SKM-1 treated with dmso at 0.1 percent for 144 hours (cell line): ENCODE measurements at regions not wholly inside any gene's neighbourhood (a gene's known extent, or its start where the extent isn't known, plus 50 kb on each side); places are given as distances from the start of the nearest gene placed in this dataset.
"Not testable (repeated sequence)": the region's sequence is repeated elsewhere in the genome, so short reads cannot be mapped to it uniquely, and the experiment has no call there.

Experiments
- DNase-seq: peaks from one replicate; lab custom pipeline; 2025; ENCODE audit not compliant: unreplicated experiment; lab: John Stamatoyannopoulos, UW

DNA sequence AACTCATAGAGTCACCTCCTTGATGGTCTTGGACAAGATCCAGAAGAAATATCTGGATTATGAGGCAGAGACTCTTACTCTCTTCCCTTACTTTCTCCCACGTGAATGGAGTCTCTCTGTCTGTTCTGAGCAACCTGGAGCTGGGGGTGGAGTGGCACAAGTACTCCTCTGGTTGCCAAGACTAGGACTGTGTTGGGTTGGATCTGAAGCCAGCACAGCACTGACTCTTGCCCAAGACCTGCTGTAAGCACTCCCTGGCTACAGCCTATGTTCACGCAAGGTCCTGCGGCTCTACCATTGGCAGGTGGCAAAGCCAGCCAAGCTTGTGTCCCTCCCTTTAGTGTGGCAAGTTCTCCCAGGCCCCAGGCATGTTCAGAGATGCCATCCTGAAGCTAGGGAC, 488.2 kb upstream of the NRG3 start:
- no peak for DNase-seq

DNA sequence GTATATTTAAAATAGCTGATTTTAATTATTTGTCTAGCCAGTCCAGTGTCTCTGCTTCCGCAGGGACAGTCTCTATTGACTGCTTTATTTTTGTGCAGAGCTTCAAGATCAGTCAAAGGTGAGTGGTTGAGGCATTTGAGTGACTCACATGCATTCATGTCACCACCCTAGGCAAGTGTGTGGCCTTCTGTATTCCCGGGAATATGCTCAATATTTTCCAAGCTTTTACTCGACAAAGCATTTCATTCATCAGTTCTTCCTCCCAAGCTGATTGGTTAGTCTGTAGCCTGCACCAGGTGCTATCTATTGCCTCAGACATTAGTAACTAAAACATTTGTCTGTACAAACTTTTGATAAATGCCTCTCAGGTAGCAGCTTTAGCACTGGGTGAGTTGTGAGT, 471.5 kb upstream of the NRG3 start:
- no peak for DNase-seq

DNA sequence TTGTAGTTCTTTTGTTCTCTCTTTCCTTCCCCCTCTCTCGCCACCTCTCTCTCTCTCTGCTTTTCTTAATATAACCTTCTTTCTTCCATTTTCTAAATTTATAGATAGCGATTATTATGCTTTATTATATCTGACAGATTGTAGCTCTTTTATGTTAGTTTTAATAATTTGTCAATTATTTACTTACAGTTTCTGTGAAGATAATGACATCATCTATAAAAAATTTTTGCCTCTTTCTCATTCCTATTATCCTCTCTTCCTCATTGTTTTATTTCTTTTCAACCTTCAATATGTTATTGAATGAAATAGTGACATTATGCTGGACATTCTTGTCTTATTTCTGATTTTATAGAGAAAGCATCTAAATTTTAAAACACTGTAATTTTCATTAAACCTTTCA, 469.6 kb upstream of the NRG3 start:
- no peak for DNase-seq

DNA sequence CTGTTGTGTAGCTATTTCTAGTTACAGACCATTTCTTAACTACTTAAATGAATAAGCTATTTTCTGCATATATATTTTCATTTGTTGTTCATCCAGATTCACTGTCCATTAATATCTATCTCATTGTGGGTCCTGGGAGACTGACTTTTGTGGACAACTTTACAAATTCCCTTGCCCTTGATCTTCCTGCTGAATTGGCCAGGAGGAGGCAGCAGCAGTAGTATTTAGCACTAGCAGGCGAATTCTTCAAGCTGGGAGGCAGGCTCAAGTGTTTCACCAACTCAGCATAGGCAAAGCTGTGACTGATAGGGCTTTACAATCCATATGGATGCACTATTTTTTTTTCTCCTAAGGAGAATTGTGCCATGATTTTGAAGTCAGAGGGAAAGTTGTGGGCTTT, 461.0 kb upstream of the NRG3 start:
- no peak for DNase-seq

DNA sequence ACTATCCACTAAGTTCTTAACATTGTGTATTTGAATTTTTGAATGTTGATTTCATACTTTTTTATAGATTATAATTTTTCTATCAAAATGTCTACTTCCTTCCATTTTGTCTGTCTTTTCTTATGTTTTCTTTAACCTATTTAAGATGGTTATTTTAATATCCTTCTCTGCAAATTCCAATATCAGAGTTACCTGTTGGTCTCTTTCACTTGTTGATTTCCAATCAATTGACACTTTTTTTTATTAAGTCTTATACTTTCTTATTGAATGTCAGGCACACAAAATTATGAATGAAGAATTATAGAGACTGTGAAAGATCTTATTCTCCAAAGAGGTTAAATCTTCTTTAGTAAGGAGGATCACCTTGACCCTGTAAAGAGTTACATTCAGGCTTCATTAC, 448.3 kb upstream of the NRG3 start:
- no peak for DNase-seq

DNA sequence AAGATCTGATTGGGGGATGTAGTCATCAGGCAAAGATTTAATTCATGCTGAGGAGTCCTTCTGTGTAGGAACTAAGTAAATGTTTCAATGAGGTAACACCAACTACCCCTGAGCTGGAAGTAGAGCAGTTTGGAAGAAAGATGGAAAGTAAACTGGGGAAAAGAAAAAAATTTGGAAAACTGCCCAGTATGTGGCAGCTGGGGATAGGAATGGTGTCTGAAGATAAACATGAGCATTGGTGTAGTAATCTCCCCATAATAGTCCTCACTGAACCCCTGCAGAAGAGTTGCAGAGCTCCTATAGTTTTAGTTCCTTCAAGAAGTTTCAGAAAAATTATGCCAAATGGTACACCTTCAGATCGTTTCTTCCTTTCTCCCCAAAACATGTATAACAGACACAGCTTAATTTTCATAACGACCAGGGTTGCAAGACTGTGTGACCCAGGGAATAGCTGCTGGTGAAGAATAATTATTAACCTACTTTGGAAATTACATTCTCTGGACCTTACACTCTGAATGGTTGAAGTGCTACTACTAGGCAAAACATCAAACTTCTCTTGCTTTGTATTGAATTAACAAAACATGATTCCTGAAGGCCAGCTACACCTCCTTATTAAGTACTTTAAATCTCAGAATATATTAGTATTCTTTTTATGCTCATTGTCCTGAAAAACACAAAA, 446.4 kb upstream of the NRG3 start:
- DNase-seq, result no peak

DNA sequence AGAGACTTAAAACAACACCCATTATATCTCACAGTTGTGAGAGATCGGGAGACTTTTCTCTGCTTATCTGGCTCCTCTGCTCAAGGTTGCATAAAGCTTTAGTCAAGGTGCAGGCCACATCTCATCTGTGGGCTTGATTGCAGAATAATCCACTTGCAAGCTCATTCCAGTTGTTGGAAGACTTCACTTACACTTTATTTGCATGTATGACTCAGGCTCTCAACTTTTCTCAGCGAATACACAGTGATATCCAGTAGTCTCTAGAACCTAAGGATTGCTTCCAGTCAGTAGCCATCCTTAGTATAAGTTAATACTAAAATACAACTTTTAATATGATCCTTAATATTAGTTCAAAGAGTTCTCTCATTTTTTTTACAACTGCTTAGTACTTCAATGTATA, 435.5 kb upstream of the NRG3 start:
- no peak for DNase-seq

DNA sequence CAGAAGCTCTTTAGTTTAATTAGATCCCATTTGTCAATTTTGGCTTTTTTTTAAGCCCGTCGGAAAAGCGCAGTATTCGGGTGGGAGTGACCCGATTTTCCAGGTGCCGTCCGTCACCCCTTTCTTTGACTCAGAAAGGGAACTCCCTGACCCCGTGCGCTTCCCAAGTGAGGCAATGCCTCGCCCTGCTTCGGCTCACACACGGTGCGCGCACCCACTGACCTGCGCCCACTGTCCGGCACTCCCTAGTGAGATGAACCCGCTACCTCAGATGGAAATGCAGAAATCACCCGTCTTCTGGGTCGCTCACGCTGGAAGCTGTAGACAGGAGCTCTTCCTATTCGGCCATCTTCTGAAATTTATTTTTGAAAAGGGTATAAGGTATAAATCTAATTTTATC, 433.4 kb upstream of the NRG3 start:
- not testable (repeated sequence) for DNase-seq

DNA sequence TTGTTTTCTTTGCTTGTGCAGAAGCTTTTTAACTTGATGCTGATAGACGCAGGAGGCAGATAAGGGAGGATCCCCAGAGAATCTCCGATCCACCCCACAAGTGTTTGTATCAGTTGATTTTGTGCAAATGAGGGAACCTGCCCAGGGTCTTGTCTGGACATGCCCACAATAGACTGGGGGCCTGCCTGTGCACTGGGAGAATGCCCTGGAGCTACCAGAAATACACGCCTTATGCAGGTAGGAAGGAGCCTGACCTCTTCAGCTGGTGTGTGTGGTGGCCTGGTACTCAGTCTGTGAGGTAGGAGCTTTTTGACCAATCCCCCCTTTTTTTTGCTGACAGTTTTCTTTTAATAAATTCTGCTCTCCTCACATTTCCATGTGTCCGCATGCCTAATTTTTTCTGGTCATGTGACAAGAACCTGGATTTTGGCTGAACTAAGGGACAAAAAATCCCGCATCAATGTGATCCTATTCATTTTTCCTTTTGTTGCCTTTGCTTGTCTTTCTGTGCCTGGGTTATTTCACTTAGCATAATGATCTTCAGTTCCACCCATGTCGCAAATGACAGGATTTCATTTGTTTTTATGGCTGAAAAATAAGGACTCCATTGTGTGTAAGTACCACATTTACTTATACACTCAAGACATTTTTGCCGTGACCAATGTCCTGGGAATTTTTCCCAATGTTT, 430.6 kb upstream of the NRG3 start:
- no peak for DNase-seq

DNA sequence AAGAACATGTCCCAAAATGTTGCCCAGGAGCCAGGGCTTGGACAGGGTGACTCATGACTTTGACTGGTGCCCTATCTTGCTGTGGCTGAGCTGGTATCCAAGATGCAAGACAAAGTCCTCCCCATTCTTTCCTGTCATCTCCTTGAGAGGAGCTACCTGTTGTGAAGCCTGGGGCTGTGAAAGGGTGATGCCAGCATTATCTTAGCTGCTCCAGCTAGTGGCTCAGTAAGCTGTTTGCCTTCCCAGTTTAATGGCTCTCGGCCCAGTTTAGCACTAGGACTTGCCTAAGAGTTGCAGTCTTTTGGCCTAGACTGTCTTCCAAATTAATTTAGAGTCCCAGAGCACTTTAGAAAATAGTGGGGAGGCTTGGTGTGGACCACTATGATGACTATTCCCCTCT, 424.3 kb upstream of the NRG3 start:
- no peak for DNase-seq

DNA sequence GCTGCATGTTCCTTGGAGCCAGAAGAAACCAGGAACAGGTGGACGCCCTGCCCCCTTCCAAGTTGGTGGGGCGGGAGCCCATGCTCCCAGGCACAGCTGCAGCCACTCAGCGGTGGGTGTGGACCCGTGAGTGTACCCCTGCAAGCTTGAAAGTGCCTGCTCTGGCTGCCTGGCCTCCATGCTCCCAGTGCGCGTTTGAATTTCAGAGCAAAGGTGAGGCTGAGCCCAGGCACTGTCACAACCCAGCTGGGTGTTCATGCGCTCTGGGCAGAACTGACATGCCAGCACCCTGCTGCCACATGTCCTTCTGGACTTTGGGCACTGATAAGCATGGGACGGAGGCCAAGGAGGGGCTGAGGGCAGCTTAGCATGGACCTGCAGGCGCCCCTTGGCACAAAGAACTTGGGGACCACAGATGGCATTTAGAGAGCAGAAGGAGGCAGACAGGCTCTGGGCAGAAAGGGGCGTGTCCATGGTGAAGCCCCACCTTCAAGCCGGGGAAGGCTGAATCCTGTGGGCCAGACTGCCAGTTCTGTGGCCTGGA, 402.0 kb upstream of the NRG3 start:
- DNase-seq, result no peak

DNA sequence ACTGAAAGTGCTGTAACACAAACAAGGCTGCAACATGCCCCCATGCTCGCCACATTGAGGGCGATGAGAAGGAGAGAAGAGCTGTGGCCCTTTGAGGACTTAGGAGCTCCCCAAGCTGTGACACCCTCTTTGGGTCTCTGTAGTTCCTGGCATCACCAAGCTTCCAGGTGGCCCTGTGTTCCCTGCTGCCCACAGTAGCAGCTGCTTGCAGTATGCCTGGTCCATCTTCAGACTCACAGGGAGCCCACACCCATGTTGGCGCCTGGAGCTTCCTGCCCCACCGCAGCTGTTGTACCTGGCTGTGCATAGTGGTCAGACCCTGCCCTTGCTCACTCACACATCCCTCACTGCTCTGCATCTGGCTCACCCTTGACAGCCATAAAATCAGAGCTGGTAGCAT, 401.2 kb upstream of the NRG3 start:
- no peak for DNase-seq

DNA sequence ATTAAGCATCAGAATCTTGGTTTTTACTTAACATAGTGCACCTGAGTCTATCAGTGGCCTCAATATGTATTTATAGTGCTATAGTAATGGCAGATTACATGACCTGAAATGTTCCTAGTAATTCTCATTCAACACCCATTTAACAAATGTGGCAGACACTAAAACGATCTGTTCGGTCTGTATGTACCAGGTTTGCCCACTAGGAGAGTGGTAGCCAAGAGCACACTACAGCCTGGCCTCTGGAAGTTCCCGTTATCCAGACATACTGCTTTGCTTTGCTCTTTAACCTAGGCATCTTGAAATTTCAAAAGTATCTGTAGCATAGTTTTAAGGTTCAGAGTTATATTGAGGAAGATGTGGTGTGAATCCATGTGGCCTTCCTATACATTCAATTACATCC, 395.7 kb upstream of the NRG3 start:
- no peak for DNase-seq

DNA sequence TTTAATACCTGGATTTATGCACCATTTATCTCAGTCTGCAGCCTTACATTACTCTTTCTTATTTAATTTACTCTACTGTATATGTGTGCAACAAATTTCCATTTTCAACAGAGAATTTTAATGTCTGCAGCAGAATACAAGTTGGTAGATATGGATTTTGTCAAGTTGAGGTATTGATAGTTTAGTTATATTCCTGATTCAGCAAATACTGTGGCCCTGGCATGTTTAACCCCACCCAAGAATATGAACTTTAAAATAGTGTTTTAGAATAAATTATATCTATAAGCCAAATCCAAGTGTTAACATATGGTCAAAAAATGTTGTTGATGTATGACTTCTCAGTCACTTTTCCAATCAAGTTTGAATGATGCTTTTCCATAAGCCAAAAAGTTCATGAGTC, 378.4 kb upstream of the NRG3 start:
- DNase-seq, result no peak

DNA sequence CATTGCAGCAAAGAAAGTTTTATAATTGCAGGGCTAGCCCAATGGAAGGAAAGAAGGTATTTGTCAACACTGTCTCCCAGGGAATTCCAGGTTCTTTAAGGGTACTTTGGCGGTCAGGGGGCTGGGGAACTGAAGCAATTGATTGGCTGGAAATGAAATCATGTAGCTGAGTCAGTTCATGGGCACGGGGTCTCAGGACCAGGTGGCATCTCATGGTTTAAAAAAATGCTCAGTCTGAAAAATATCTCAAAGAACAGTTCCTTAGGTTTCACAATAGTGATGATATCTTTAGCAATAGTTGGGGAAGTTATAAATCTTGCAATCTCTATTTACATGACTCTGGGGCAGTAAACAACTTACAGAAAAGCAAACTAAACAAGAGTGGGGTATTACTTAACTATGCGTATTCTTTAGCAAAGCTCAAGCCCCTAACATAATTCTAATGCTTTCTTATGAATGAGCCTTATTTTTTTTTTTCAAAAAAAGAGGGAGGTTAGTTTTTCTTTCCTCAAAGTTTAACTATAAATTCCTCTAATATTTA, 376.9 kb upstream of the NRG3 start:
- DNase-seq, result no peak

DNA sequence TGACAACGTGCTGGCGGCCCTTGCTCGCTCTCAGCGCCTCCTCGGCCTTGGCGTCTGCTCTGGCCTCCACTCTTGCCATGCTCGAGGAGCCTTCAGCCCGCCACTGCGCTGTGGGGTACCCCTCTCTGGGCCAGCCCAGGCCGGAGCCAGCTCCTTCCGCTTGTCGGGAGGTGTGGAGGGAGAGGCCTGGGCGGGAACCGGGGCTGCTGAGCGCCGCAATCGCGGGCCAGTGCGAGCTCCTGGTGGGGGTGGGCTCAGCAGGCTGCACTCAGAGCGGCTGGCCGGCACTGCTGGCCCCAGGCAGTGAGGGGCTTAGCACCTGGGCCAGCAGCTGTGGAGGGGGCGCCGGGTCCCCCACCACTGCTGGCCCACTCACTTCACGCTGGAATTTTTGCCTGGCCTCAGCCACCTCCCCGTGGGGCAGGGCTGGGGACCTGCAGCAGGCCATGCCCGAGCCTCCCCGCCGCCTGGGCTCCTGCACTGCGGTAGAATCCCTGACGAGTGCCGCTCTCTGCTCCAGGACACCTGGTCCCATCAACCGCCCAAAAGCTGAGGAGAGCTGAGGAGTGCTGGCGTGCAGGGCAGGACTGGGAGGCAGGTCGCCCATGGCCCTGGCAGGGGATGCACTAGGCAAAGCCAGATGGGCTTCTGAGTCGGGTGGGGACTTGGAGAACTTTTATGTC, 372.2 kb upstream of the NRG3 start:
- DNase-seq, result no peak

DNA sequence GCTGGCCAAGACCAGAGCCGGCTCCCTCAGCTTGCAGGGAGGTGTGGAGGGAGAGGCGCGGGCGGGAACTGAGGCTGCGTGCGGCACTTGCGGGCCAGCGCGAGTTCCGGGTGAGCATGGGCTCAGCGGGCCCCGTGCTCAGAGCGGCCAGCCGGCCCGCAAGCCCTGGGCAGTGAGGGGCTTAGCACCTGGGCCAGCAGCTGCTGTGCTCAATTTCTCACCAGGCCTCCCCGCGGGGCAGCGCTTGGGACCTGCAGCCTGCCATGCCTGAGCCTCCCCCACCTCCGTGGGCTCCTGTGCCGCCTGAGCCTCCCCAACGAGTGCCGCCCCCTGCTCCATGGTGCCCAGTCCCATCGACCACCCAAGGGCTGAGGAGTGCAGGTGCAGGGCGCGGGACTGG, 369.2 kb upstream of the NRG3 start:
- DNase-seq, result not testable (repeated sequence)

DNA sequence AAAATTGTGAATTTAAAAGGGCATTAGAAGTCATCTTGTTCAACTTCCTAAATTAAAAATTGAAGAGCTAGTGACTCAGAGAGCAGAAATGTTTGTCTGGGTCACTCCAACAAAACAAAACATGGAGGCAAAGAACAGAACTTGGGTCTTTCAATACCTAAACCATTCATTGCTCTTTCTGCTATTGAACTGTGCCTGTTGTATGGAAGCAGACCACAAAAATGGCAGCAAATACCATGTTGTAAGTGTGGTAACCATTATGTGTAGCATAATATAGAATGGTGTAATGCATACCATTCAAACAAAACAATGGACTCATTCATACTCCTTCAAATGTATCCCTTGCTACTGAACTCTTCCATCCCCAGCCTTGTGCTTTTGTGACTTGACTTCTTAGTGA, 360.2 kb upstream of the NRG3 start:
- no peak for DNase-seq

DNA sequence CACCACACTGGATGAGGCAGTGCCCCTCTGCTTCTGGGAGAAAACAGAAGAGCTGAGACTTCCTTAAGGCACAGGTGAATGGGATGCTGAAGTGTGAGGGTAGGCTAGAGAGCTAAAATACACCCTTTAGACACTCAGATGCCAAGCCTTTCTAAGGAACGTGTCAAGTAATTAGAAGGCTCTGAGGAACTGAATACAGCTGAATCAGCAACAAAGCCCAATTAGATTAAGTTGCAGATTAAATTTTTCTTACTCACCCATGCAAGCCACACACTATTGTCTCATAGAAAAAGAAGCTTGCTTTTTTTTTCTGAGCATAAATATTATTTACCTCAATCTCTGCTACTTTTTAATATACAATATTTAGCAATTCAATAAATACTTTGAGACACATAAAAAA, 354.3 kb upstream of the NRG3 start:
- no peak for DNase-seq

DNA sequence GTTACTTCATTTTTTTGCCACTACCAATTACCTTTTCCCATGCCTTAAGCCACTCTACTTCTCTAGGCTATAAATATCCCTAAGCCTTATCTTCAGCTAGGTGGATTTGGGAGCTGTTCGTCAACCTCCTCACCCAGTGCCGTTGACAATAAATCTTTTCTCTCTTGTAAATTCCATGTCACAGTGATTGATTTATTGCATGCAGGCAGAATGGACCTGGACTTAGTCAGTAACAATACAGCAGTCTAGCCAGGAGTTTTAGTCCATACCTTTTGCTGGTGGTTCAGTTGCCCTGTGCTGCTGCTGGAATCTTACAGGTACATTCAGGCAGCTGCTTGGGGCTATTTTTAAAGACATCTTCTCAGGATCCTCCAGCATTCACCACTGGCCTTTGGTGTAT, 350.5 kb upstream of the NRG3 start:
- DNase-seq, result no peak

DNA sequence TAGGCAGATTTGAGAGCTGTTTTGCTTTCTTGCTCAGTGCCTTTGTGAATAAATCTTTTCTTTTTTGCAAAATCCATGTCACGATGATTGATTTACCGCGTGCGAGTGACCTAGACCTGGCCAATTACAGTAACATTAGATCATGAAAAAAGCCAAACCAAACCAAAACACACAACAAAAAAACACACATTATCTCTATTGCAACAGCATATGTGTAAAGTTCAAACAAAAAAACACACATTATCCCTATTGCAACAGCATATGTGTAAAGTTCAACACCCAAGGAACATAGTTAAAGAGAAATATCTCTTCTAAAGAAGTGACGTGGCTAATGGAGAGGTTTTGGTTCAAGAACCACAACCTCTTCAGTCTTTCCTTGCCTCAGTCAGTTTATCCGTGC, 342.6 kb upstream of the NRG3 start:
- DNase-seq, result no peak

DNA sequence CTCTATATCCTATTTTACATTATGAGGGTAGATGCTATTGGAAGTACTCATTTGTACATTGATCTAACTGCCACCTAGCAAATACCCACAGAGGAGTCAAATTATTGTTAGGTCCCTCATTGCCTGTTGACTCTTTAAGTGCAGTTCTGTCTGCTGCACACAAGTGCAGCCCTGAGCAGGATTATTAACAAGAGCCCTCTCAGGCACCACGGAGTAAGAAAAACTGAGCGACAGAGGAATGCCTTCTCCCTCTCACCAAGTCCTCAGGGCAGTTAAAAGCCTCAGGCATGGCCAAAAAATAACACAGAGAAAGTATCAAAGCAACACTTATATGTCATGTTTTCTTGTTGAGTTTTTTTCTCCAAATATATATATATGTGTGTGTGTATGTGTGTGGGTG, 340.0 kb upstream of the NRG3 start:
- no peak for DNase-seq
